PC-3 (cell line): ENCODE measurements at regions not wholly inside any gene's neighbourhood (a gene's known extent, or its start where the extent isn't known, plus 50 kb on each side); places are given as distances from the start of the nearest gene placed in this dataset.
"Not testable (repeated sequence)": the region's sequence is repeated elsewhere in the genome, so short reads cannot be mapped to it uniquely, and the experiment has no call there.

Experiments
- ATAC-seq: fragments of 200-7000 bp; cut with Tn5 transposase; 2 replicates; pipeline ENCODE4 v1.9.1; 2020; ENCODE audit warnings: mild to moderate bottlenecking, moderate library complexity
- BruUV-seq: library from RNA; stranded (reverse); fragments of 400-500 nt; replicated peaks from 2 replicates; lab custom pipeline; 2021; lab: Mats Ljungman, UMichigan
- CTCF ChIA-PET: fragments of 300-600 bp; sonication (Branson Sonifier 250); formaldehyde crosslinking; loops from one replicate; lab custom pipeline; 2022; ENCODE audit warnings: antibody characterized with exemption; lab: Charles Lee
- POLR2A ChIA-PET: fragments of 300-600 bp; sonication (Branson Sonifier 250); formaldehyde crosslinking; loops from one replicate; lab custom pipeline; 2022; ENCODE audit warnings: antibody characterized with exemption; ENCODE audit not compliant: unreplicated experiment; lab: Charles Lee
- DNase-seq: peaks from one replicate; pipeline ENCODE4 v3.0.0-alpha.2; 2015
- H2AFZ ChIP-seq: fragments of 300-600 bp; sonication (generic); 2 replicates; pipeline ENCODE4 v1.6.0; 2016; ENCODE audit warnings: antibody characterized with exemption, low read length
- H3F3A ChIP-seq: fragments of 300-600 bp; sonication (generic); one replicate; pipeline ENCODE4 v1.6.0; 2017; ENCODE audit warnings: antibody characterized with exemption, low read length, control low read depth, mild to moderate bottlenecking; ENCODE audit not compliant: unreplicated experiment
- H3K27ac ChIP-seq: fragments of 300-600 bp; sonication (generic); 2 replicates; pipeline ENCODE4 v1.5.1; 2016; ENCODE audit warnings: mild to moderate bottlenecking, low read length
- H3K27me3 ChIP-seq: fragments of 300-600 bp; sonication (generic); 2 replicates; pipeline ENCODE4 v1.6.1; 2016; ENCODE audit warnings: low read length, mixed read lengths
- H3K36me3 ChIP-seq: fragments of 300-600 bp; sonication (generic); 2 replicates; pipeline ENCODE4 v1.6.1; 2016; ENCODE audit warnings: low read depth, mixed run types, low read length, mixed read lengths
- H3K4me1 ChIP-seq: fragments of 300-600 bp; sonication (generic); 2 replicates; pipeline ENCODE4 v1.5.1; 2016; ENCODE audit warnings: low read length; ENCODE audit not compliant: insufficient read depth
- H3K4me2 ChIP-seq: fragments of 300-600 bp; sonication (generic); 2 replicates; pipeline ENCODE4 v1.6.0; 2016; ENCODE audit warnings: low read length
- H3K4me3 ChIP-seq: fragments of 300-600 bp; sonication (generic); 2 replicates; pipeline ENCODE4 v1.5.1; 2016; ENCODE audit warnings: mild to moderate bottlenecking, low read length, mixed read lengths
- H3K79me2 ChIP-seq: fragments of 300-600 bp; sonication (generic); 2 replicates; pipeline ENCODE4 v1.6.1; 2017; ENCODE audit warnings: low read length, mixed read lengths
- H3K9ac ChIP-seq: fragments of 300-600 bp; sonication (generic); 2 replicates; pipeline ENCODE4 v1.6.0; 2016; ENCODE audit warnings: mild to moderate bottlenecking, low read length
- H3K9me2 ChIP-seq: fragments of 300-600 bp; sonication (generic); replicated peaks from 2 replicates; pipeline ENCODE4 v1.6.1; 2016; ENCODE audit warnings: mixed run types, low read length, mixed read lengths
- H3K9me3 ChIP-seq: fragments of 300-600 bp; sonication (generic); 2 replicates; pipeline ENCODE4 v1.6.1; 2016; ENCODE audit warnings: low read length, mixed read lengths
- H4K20me1 ChIP-seq: fragments of 300-600 bp; sonication (generic); 2 replicates; pipeline ENCODE4 v1.6.1; 2016; ENCODE audit warnings: low read length, mixed read lengths
- EZH2 ChIP-seq: fragments of 300-600 bp; sonication (generic); IDR thresholded peaks from one replicate; pipeline ENCODE4 v1.6.1; 2017; ENCODE audit warnings: antibody characterized with exemption, mild to moderate bottlenecking, low read length; ENCODE audit not compliant: unreplicated experiment
- EZH2phosphoT487 ChIP-seq: fragments of 300-600 bp; sonication (generic); IDR thresholded peaks from 2 replicates; pipeline ENCODE4 v1.6.1; 2018; ENCODE audit warnings: mild to moderate bottlenecking, antibody characterized with exemption, low read length, borderline replicate concordance
- intact Hi-C: fragments of 100-400 bp; cut with micrococcal nuclease; formaldehyde crosslinking; loops from 2 replicates; pipeline ENCODE4 v1.9.0; 2023
- TF ChIP-seq, protein P1 (sequence below): fragments of 300-600 bp; sonication (generic); conservative IDR thresholded peaks from 2 replicates; pipeline ENCODE4 v1.5.1; 2017; ENCODE audit warnings: antibody characterized with exemption, low read depth, mild to moderate bottlenecking, low read length

DNA sequence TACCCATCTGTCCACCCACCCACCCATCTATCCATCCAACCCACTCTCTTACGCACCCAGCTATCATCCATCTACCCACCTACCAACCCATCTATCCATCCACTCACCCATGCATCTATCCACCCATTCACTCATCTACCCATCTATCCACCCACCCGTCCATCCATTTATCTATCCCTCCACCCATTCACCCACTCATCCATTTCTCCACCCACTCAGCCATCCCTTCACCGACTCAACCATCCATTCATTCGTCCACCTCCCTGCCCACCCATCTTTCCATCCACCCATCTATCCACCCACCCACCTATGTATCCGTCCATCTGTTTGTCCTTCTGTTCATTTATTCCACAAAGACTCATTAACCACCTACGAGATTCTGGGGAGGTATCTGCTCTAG, 103.3 kb downstream of the DEFB131A start:
- H3K79me2 ChIP-seq, CTCF ChIA-PET, H2AFZ ChIP-seq, H3K9ac ChIP-seq, DNase-seq, H3K36me3 ChIP-seq, H3K9me2 ChIP-seq, ATAC-seq, BruUV-seq, H3K4me2 ChIP-seq, intact Hi-C loops, H3K9me3 ChIP-seq, POLR2A ChIA-PET, H3K4me1 ChIP-seq, H3K4me3 ChIP-seq, H3F3A ChIP-seq, H3K27me3 ChIP-seq, H3K27ac ChIP-seq, H4K20me1 ChIP-seq: not testable (repeated sequence)

DNA sequence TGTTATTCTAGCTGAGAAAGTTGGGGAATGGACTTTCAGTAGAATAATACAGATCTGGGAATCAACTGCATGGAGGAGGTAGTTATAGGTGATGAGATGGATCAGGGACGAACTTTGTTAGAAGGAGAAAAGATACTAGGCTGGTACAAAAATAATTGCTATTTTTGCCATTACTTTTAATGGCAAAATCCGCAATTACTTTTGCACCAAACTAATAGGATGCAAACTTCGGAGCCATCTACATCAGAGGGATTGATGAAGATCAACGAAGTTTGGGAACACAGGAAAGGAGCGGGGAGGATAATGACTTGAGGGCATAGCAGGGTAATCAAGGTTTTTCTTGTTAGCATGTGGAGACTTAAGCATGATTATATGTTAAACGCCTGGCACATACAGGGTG, 111.9 kb downstream of the DEFB131A start:
- CTCF ChIA-PET, BruUV-seq: not testable (repeated sequence)

DNA sequence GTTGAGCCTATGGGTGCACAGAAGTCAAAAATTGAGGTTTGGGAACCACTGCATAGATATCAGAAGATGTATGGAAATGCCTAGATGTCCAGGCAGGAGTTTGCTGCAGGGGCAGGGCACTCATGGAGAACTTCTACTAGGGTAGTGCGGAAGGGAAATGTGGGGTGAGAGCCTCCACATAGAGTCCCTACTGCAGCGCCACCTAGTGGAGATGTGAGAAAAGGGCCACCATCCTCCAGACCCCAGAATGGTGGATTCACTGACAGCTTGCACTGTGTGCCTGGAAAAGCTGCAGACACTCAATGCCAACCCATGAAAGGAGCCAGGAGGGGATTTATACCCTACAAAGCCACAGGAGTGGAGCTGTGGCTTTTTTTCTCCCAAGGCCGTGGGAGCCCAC, 133.7 kb downstream of the DEFB131A start:
- POLR2A ChIA-PET, H3K4me3 ChIP-seq, CTCF ChIA-PET, H3K4me1 ChIP-seq, H3K9ac ChIP-seq, H3K27ac ChIP-seq, H2AFZ ChIP-seq, H3K27me3 ChIP-seq, H3F3A ChIP-seq, ATAC-seq, DNase-seq, H3K9me2 ChIP-seq, H3K9me3 ChIP-seq, H3K36me3 ChIP-seq, intact Hi-C loops, H3K4me2 ChIP-seq, H4K20me1 ChIP-seq, BruUV-seq, H3K79me2 ChIP-seq: not testable (repeated sequence)

More for the DNA sequence above, 111.9 kb downstream of the DEFB131A start:
- intact Hi-C loops, H3K9me2 ChIP-seq, H3K27ac ChIP-seq, DNase-seq, H3K4me2 ChIP-seq, H2AFZ ChIP-seq, H3K36me3 ChIP-seq, H4K20me1 ChIP-seq, H3K79me2 ChIP-seq, H3K4me1 ChIP-seq, ATAC-seq, H3K27me3 ChIP-seq, POLR2A ChIA-PET, H3K9me3 ChIP-seq, H3K9ac ChIP-seq, H3F3A ChIP-seq, H3K4me3 ChIP-seq: not testable (repeated sequence)

DNA sequence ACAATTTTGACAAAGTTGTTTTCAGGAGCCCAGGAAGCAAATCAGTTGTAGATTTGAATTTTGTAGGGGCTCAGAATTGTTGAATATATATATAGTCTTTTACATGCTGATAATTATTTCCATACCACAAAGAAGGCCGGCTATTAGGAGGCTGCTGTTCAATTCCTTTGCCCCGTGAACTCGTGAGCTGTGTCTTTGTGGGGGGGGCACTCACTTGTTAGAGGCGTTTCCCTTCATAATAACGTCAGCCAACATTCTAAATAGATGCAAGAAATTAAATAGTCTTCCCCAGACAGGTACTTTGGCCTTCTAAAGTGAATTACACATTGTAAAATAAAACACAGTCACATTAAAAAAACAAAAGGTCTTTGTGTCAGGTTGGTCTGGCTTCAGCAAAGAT, 138.7 kb downstream of the DEFB131A start:
- H3K9ac ChIP-seq, H3K4me3 ChIP-seq, H3K9me3 ChIP-seq, intact Hi-C loops, DNase-seq, H2AFZ ChIP-seq, H3K9me2 ChIP-seq, H3K27ac ChIP-seq, BruUV-seq, H3K36me3 ChIP-seq, H3K4me2 ChIP-seq, H3K79me2 ChIP-seq, POLR2A ChIA-PET, CTCF ChIA-PET, H3K4me1 ChIP-seq, H4K20me1 ChIP-seq, H3F3A ChIP-seq, H3K27me3 ChIP-seq, ATAC-seq: not testable (repeated sequence)

DNA sequence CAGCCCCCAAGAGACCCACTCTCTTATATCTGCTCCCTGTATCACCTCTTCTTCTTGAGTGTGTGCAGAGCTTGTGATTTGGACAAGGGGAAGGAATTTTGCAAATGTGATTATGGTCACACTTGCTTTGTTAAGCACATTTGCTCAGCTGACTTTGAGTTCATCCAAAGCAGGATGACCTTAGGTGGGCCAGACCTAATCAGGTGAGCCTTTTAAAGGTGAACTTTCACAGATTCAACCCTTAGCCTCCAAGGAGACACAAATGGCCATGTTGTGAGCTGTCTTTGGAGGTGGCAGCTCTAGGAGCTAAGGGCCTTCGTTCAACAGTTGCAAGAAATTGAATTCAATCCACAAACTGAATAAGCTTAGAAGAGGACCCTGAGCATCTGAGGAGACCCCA, 147.8 kb downstream of the DEFB131A start:
- CTCF ChIA-PET = no interaction called here
- Histone ChIP-seq H3K4me3 (no peak overlapping the region), H2AFZ (no peak overlapping the region), H3K4me2 (no peak overlapping the region), H3F3A (no peaks in the 10 kb centered on the region), H3K4me1 (no peaks in the 10 kb centered on the region), H3K27me3 (no peaks in the 10 kb centered on the region), H3K79me2 (no peaks in the 10 kb centered on the region), H4K20me1 (no peaks in the 10 kb centered on the region), H3K9ac (no peak overlapping the region), H3K9me3 (no peaks in the 10 kb centered on the region), H3K9me2 (no peaks in the 10 kb centered on the region), H3K36me3 (no peaks in the 10 kb centered on the region), H3K27ac (no peak overlapping the region)
- no peak for TF ChIP-seq EZH2phosphoT487
- no peak for TF ChIP-seq EZH2
- TF ChIP-seq, protein P1, sequence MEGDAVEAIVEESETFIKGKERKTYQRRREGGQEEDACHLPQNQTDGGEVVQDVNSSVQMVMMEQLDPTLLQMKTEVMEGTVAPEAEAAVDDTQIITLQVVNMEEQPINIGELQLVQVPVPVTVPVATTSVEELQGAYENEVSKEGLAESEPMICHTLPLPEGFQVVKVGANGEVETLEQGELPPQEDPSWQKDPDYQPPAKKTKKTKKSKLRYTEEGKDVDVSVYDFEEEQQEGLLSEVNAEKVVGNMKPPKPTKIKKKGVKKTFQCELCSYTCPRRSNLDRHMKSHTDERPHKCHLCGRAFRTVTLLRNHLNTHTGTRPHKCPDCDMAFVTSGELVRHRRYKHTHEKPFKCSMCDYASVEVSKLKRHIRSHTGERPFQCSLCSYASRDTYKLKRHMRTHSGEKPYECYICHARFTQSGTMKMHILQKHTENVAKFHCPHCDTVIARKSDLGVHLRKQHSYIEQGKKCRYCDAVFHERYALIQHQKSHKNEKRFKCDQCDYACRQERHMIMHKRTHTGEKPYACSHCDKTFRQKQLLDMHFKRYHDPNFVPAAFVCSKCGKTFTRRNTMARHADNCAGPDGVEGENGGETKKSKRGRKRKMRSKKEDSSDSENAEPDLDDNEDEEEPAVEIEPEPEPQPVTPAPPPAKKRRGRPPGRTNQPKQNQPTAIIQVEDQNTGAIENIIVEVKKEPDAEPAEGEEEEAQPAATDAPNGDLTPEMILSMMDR = no peak
- BruUV-seq = no TSS peak
- ATAC-seq (no peak), DNase-seq (no peak)
- POLR2A ChIA-PET = no interaction called here
- intact Hi-C loops = no loop called here
